Natural killer cell treated with Interleukin-12 subunit alpha and Interleukin-12 subunit beta and Interleukin-15 and Interleukin-18, amount 100 ng/mL, for 72 hours (primary cell): ENCODE measurements at regions not wholly inside any gene's neighbourhood (a gene's known extent, or its start where the extent isn't known, plus 50 kb on each side); places are given as distances from the start of the nearest gene placed in this dataset.

ENCODE experiments used
- ATAC-seq, 2 donors: fragments of 150-1000 bp; cut with Tn5 transposase in 1 of 2; sonication (Bioruptor Pico), chemical (Tn5 transposase) in 1 of 2; 2 replicates each; pipeline ENCODE4 v1.10.0; 2021
- DNase-seq: peaks from one replicate; pipeline ENCODE4 v3.0.0; 2022; ENCODE audit warnings: low spot score
- H3K27ac Mint-ChIP-seq, 2 donors: 1 replicate in 1 of 2; 2 replicates in 1 of 2; pipeline ENCODE4 v1.8.0; 2022; ENCODE audit warnings: mixed read lengths in 2 of 2, mild to moderate bottlenecking in 1 of 2, moderate library complexity in 1 of 2
- H3K27me3 Mint-ChIP-seq, 2 donors: 1 replicate in 1 of 2; 2 replicates in 1 of 2; pipeline ENCODE4 v1.8.0; 2022; ENCODE audit warnings: mixed read lengths in 2 of 2
- H3K36me3 Mint-ChIP-seq: one replicate; pipeline ENCODE4 v1.8.0; 2022; ENCODE audit warnings: mixed read lengths
- H3K4me1 Mint-ChIP-seq, 2 donors: 1 replicate in 1 of 2; 2 replicates in 1 of 2; pipeline ENCODE4 v1.8.0; 2022; ENCODE audit warnings: low read depth in 2 of 2, mixed read lengths in 2 of 2, mild to moderate bottlenecking in 1 of 2
- H3K4me3 Mint-ChIP-seq: one replicate; pipeline ENCODE4 v1.8.0; 2022; ENCODE audit warnings: mixed read lengths
- H3K9me3 Mint-ChIP-seq: 2 replicates; pipeline ENCODE4 v1.8.0; 2022; ENCODE audit warnings: mixed read lengths

DNA sequence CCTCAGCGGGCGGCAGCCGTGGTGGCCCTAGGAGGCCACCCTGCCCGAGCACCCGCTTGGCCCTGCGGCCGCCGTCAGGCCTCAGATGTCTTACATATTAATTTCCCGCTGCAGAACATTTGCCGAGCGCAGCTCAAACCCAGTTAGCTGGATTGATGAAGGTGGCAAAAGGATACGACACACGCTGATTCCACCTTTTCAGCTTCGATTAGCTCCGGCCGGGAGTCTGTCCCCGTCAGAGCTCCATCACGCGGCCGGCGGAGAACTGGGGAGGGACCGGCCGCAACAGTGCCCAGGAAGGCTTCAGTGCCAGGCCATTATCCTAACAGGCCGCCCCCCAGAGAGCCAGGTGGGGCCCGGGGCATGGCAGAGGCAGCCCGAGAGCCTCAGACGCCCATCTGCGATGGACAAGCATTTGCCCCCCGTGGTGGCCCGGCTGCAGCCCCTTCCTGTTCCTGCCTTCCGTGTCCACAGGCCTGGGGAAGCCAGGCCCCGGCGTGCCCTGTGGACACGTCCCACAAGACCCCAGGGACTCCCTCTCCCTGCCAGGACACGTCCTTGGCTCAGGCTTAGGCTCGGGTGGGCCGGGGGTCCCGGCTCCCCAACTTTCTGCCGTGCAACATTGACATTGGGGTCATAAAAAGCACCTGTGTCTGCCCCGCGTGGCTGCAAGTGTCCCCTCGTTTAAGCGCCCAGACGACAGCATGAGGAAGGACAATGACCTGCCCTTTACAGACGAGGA, 133.8 kb upstream of the NKX1-1 start:
- ATAC-seq (no peak), DNase-seq (no peak)
- Mint-ChIP-seq H3K27me3 (no peaks in the 10 kb centered on the region), H3K36me3 (no peaks in the 10 kb centered on the region), H3K9me3 (no peaks in the 10 kb centered on the region), H3K27ac (no peak overlapping the region), H3K4me3 (no peak overlapping the region), H3K4me1 (no peaks in the 10 kb centered on the region)

DNA sequence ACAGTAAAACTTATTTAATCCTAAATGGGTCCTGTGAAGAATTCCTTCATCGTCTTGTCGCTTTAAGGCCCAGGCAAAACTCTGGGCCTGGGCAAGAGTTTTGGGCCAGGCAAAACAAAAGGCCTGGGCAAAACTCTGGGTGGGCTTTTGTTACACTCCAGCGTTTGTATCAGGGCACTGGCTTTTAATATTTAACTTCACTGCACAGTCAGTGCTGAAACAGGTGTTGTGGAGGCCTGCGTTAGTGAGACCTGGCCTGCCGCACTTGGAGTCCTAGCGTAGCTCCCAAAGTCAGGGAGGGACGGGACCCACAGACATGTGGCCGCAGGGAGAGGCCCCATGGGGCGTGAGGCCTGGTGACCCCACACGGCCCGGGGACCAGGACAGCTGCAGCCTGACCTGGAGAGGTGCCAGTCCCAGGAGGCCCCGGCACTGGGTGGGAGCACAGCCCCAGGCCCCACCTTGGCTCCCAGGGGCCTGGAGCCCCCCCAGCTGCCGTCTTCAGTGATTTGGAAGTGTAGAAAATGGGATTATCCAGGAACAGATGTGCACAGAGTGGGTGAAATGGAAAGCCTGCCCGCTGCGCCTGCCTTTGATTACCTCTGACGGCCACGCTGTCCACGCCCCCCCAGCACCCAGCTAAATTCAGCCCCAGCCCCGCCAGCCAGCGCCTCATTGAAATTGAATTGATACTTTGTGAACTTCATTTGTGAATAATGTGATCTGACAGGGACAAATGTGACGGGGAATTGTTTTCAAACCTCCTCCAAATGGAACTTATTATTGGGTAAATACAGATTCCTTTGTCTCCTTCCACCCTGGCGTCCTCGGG, 132.9 kb upstream of the NKX1-1 start:
- Mint-ChIP-seq H3K27me3 (no peaks in the 10 kb centered on the region), H3K9me3 (no peaks in the 10 kb centered on the region), H3K4me1 (no peaks in the 10 kb centered on the region), H3K4me3 (no peak overlapping the region), H3K36me3 (no peaks in the 10 kb centered on the region), H3K27ac (no peak overlapping the region)
- no peak for ATAC-seq
- DNase-seq = peak; percentile 59

DNA sequence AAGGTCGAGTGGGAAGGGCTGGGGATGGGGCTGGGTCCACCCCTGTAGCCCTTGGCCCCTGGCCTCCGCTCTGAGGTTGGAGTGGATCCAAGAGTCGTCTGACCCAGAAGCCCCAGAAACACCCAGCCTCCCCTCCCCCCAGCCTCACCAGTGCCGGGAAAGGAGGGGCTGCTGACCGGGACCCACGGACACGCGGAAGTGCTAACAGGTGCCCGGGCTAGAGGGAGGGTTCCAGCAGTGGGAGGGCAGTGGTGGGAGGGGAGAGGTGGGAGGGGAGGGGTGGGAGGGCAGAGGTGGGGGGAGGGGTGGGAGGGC, 131.8 kb upstream of the NKX1-1 start:
- DNase-seq (peak; percentile 39), ATAC-seq (no peak)
- H3K9me3 Mint-ChIP-seq = no peaks in the 10 kb centered on the region
- H3K4me3 Mint-ChIP-seq = no peak overlapping the region
- H3K27ac Mint-ChIP-seq = no peak overlapping the region
- H3K36me3 Mint-ChIP-seq = no peaks in the 10 kb centered on the region
- H3K4me1 Mint-ChIP-seq = no peaks in the 10 kb centered on the region
- H3K27me3 Mint-ChIP-seq = no peaks in the 10 kb centered on the region

DNA sequence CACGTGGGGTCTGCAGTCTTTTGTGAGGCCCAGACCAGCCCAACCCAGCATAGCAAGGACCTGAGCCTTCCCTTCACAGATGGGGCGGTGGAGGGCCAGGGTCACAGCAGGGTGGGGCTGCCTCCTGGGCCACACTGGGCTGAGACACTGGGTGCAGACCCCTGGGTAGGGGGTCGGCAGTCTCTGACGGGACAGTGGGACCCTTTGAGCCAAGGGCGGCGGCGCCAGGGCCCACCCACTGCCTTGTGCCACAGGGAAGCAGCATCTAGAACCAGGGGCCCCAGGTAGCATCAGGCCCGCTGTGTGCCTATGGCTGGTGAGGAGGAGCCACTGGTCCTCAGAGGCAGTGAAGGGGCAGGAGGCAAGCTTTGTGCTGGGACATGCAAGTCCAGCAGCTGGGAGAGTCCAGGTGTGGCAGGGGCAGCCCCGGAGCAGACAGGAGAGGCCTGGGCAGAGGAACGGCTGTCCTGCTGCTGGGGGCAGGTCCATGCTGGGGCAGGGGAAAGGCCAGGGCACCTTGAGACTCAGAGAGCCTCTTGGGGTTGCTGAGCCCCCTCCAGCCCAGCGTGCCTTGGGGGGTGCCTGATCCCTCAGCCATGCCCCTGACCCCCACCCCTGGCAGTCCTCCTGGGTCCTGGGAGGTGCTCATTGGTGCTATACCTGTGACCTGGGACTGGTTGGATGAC, 131.3 kb upstream of the NKX1-1 start:
- no peaks in the 10 kb centered on the region for H3K36me3 Mint-ChIP-seq
- no peak for ATAC-seq
- no peaks in the 10 kb centered on the region for H3K9me3 Mint-ChIP-seq
- no peaks in the 10 kb centered on the region for H3K27me3 Mint-ChIP-seq
- no peak overlapping the region for H3K27ac Mint-ChIP-seq
- H3K4me1 Mint-ChIP-seq = no peaks in the 10 kb centered on the region
- H3K4me3 Mint-ChIP-seq = no peak overlapping the region
- DNase-seq = peak; percentile 47

DNA sequence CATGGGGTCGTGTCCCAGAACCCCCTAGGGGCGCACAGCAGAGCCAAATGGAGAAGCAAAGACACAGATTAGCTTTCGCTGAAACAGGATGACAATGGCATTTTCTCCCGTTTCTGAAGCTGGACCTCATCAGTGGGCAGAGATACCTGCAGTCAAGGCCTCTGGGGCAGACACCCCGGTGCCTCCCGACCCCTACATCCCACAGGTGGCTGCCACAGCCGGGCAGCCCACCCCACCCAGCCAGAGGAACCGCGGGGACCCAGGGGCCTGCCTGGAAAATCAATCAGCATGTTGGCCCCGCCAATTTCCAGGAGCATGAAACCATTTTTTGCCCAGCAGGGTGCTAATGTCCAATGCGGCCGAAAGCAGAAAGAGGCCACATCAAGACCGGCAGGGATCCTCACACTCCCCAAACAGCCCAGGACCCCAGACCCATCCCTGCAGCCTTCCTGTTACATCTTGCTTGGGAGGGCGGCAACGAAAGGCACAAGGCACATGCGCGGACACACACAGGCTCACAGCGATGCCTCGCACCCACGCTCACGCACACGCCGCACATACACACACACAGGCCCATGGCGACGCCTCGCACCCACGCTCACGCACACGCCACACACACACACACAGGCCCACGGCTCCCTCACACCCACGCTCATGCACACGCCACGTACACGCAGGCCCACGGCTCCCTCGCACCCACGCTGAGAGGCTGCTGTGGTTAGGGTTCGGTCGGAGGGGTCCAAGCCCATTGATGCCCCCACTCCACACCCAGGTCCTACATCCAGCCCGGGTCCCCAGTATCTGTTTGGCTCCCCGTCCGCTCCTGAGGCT, 130.6 kb upstream of the NKX1-1 start:
- no peak overlapping the region for H3K27ac Mint-ChIP-seq
- no peak for ATAC-seq

DNA sequence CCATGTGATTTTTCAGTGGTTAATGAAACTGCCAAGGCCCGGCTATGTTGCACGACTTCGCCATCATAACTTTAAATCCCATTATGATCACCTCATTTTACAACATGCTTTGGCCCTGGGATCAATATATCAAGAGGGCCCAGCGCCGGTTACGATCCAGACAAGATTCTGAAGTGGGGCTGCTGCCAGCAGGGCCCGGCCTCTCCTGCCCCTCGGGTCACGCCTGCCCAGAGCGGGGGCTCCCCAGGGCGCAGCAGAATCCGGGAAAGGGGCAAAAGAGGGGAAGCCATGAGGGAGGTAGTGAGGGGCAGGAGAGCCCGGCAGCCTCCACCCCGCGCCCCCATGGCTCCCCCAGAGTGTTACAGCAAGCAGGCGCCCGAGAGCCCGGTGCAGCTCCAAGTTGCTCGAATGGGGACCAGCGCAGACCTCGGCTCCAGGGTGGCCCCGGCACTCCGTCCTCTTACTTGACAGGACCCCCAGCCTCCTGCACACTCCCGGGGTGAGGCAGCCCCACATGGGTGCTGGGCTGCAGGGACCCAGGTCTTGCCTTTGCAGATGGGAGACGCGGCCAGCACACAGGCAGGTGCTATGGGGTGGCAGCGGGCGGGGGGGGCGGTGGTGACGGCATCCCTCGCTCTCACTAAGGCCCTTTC, 129.8 kb upstream of the NKX1-1 start:
- Mint-ChIP-seq H3K9me3 (no peaks in the 10 kb centered on the region), H3K27ac (no peak overlapping the region), H3K4me3 (no peak overlapping the region), H3K27me3 (peaks cover 0 to 2% of the 10 kb centered on the region in 2 donors), H3K4me1 (no peaks in the 10 kb centered on the region), H3K36me3 (no peaks in the 10 kb centered on the region)
- no peak for ATAC-seq
- peak; percentile 39 for DNase-seq

More for the DNA sequence above, 130.6 kb upstream of the NKX1-1 start:
- Mint-ChIP-seq H3K27me3 (no peaks in the 10 kb centered on the region), H3K9me3 (no peaks in the 10 kb centered on the region), H3K36me3 (no peaks in the 10 kb centered on the region), H3K4me3 (no peak overlapping the region), H3K4me1 (no peaks in the 10 kb centered on the region)
- peak; percentile 45 for DNase-seq

DNA sequence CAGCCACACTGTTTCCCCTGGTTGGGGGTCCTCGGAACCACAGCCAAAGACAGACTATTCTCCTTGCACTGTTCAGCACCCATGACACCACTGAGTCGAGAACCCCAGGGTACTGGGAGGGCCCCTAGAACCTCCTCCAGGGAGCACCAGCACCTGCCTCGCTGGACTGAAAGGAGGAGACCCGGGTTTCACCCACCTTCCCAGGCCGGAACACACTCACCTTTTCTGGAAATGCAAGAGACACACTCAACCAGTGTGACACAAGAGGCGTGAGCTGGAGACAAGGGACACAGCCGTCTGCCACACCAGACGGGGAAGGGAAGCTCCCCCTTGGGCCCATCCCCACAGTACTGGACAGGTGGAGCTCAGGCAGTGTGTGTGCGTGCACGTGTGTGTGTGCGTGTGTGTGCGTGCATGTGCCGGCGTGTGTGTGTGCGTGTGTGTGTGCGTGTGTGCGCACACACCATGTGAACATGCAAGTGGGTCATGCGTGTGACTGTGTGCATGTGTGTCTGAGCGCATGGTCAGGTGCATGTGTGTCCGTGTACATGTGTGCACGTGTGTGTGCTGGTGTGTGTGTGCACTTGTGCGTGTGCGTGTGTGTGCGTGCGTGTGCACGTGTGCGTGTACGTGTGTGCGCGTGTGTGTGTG, 128.8 kb upstream of the NKX1-1 start:
- no peak overlapping the region for H3K27ac Mint-ChIP-seq
- no peak overlapping the region for H3K4me3 Mint-ChIP-seq
- H3K27me3 Mint-ChIP-seq = peaks cover 0 to 2% of the 10 kb centered on the region in 2 donors
- ATAC-seq = no peak
- no peaks in the 10 kb centered on the region for H3K9me3 Mint-ChIP-seq
- DNase-seq = peak; percentile 37
- no peaks in the 10 kb centered on the region for H3K36me3 Mint-ChIP-seq
- H3K4me1 Mint-ChIP-seq = no peaks in the 10 kb centered on the region

DNA sequence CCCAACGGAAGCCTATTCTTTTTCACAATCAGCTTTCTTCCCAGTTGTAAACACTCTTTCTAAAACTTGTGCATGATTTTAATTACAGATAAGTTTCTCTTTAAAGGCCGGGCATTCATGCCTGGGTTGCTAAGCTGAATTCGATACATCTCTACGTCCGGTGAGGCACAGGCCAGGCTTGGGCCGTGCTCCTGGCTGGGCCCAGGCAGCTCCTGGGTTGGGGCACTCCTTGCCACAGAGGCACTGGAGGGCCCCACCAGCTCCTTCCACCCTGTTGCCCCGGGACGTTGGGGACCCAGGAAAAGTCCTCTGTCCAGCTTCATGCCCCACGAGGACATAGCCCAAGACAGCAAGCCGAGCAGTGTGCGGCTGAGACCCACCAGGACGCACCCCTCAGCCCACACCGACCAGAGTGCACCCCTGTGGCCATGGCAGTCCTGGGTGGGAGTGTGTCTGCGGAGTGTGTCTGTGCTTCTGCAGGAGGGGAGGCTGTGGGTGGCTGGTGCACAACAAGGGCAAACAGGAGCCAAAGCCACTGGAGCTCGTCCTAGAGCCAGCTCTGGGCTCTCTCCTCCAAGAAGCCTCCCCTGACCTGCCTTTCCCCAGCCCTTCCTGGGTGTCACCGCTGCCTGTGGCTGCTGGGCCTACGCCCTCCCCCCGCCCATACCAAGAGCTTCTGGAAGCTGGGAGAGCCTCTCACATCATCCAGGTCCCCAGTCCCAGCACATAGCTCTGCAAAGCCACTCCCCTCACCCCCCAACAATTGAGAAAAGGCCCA, 128.0 kb upstream of the NKX1-1 start:
- Mint-ChIP-seq H3K27me3 (peaks cover 4% of the 10 kb centered on the region in 2 donors), H3K4me3 (no peak overlapping the region), H3K4me1 (no peaks in the 10 kb centered on the region), H3K27ac (no peak overlapping the region), H3K9me3 (no peaks in the 10 kb centered on the region), H3K36me3 (no peaks in the 10 kb centered on the region)
- DNase-seq = peak; percentile 15
- no peak for ATAC-seq

DNA sequence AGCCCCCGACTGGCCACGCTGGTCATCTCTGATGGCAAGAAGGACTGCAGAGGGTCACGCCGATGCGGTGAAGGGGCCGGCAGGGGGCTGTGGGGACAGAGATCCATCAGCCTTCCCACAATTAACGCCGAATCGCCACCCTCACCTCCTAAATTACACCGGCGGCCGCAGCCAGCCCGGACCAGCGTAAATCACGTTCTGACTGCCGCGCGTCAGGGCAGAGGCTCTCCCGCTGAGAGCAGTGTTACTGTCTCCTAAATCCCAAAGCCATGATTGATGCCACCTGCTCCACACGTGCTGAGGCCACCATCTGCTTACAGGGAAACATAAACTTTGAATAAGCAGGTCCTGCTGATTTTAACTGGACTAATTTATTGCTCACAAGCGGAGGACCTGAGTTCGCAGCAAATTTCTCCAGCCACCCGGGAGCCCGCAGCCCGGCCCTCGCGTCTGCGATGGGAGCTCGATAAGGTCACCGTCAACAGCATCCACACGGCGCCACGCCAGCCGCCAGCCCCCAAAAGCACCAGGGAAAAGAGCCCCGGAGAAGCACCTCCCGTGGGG, 127.3 kb upstream of the NKX1-1 start:
- Mint-ChIP-seq H3K36me3 (no peaks in the 10 kb centered on the region), H3K27ac (no peak overlapping the region), H3K4me3 (no peak overlapping the region), H3K27me3 (peaks cover 10 to 11% of the 10 kb centered on the region in 2 donors), H3K4me1 (no peaks in the 10 kb centered on the region), H3K9me3 (no peaks in the 10 kb centered on the region)
- no peak for ATAC-seq
- peak; percentile 28 for DNase-seq

DNA sequence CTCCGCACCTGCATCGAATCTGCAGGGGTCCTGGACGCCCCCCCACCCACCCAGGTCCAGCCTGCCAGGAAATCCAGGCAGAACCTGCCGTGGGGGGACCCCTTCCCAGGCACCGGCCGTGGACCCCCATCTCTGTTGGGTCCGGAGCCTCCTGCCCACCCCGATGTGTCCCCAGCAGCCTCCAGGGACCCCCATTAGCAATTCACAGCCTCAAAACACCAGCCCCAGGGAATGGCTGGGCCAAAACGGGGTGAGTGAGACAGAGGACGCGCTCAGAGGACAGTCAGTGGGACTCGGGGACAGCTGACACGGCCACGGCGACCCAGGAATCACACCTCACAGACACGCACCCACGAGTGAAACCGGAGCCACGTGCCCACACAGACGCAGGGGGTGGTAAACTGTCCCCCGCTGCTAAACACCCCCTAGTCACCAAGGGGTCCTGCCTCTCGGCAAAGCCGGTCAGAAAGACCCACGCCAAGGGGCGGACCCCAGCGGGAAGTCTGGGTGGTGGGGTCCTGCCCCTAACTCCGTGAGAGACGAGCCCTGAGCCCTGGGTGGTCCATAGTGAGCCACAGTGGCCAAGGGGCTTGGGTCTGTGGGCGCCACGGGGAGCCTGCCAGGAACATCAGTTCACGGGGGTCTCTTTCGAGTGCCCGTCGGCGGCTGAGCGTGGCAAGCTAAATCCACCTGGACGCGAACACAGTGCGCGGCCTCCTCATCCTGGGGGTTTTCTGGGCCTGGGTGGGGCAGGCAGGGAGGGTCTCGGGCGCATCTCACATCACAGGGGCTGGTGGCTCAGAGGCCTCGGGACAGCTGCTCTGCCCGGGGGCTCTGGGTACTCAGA, 126.5 kb upstream of the NKX1-1 start:
- H3K27me3 Mint-ChIP-seq = peaks cover 10 to 15% of the 10 kb centered on the region in 2 donors
- H3K9me3 Mint-ChIP-seq = no peaks in the 10 kb centered on the region
- no peak overlapping the region for H3K4me3 Mint-ChIP-seq
- H3K27ac Mint-ChIP-seq = no peak overlapping the region
- no peaks in the 10 kb centered on the region for H3K36me3 Mint-ChIP-seq
- no peaks in the 10 kb centered on the region for H3K4me1 Mint-ChIP-seq
- ATAC-seq (no peak), DNase-seq (peak; percentile 20)

DNA sequence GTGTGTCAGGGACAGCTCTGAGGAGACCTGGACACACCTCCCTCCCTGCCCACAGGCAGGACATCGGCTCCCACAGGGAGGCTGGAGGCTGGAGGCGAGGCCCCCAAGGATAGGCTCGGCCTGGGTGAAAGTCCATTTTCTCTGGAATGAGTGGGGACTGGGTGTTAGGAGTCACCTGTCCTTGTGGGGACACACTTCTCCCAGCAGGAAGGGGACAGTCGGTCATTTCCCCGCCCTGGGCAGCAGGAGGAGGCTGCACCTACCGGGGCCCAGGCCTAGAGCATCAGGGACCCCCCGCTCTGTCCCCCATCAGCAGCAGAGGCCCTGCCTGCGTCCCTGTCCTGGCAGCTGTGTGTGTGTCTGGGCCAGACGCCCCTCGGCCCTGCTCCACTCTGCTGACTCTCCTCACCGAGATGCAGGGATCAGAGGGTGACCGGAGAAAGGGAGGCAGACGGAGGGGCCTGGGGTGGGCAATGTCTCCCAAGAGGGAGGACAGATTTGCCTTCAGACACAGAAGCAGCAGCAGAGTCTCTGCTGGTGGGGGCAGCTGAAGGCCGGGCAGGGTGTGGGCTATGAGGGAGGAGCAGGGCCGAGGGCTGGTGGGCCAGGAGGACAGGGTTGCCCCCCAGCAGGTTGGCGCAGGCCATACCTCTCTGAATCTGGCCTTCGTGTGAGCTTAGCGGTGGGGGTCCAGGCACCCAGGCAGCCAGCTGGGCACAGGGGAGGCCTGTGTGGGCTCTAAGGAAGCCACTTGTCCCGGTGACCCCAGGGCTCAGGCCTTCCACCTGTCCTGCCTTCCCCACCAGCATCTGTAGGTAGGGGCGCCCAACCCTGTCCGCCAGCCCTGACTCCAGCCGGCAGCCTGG, 125.7 kb upstream of the NKX1-1 start:
- Mint-ChIP-seq H3K4me1 (no peaks in the 10 kb centered on the region), H3K9me3 (no peaks in the 10 kb centered on the region)

More for the DNA sequence above, 125.7 kb upstream of the NKX1-1 start:
- no peak for ATAC-seq
- peaks cover 15 to 23% of the 10 kb centered on the region in 2 donors for H3K27me3 Mint-ChIP-seq
- no peak overlapping the region for H3K27ac Mint-ChIP-seq
- H3K36me3 Mint-ChIP-seq = no peaks in the 10 kb centered on the region
- H3K4me3 Mint-ChIP-seq = no peak overlapping the region
- peak; percentile 51 for DNase-seq
